Activated CD4-positive, alpha-beta T cell treated with anti-CD3 and anti-CD28 coated beads for 24 hours (primary cell): ENCODE measurements at regions not wholly inside any gene's neighbourhood (a gene's known extent, or its start where the extent isn't known, plus 50 kb on each side); places are given as distances from the start of the nearest gene placed in this dataset.
"Not testable (repeated sequence)": the region's sequence is repeated elsewhere in the genome, so short reads cannot be mapped to it uniquely, and the experiment has no call there.

Source experiments
- DNase-seq, 2 donors: peaks; one replicate each; pipeline ENCODE4 v3.0.0-alpha.2; 2020; ENCODE audit warnings: low read depth in 2 of 2

DNA sequence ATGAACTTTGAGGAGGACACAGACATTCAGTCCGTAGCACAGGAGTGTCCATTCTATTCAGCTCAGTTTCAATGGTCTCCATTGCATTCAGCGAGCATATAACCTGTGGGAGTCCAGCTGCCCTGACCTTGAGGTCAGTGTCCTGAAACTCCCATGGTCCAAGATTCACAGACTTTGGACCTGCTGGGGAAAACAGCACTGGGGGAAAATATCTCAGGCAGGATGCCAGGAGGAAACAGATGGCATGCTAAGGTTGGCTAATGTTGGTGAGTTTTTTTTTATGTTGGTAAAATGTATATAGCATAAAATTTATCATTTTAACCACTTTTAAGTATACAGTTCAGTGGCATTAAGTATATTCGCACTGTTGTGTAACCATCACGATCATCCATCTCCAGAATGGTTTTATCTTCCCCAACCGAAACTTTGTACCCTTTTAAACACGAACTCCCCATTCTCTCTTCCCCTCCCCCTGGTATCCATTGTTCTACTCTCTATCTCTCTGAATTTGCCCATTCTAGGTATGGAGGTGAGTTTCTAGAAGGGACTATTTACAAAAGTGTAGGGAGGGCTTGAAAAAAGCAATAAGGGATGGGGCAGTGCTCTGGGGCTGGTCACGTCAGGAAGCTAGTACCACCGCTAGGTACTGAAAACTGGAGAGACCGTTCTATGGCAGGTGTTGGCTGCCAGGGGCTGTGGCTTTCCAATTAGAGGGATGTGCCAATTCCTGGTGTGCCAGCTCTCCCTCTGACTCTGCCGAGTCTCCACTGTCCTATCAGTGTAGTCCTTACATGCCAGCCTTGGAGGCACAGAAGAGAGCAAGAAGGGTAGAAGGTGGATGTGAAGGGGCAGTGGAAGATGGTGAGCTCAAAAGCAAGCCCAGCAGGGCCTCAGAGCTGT, 85.3 kb downstream of the FOXD2 start:
- no peak for DNase-seq

DNA sequence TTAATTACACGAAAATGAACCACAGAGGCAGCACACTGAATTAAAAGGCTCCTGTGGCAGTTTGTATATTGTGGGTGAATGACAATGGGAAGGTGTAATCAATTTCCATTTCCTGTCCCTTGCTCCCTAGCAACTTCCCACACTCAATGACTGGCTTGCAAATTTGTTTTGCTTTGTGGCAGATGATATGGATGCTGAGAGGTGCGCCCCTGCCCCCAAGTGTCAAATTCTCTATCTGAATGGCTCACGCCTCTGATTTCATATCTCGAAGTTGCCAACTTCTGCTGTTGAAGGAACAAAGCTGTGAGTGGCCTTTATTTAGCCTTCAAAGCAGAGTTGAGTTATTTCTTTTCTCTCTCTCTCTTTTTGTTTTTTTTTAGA, 86.0 kb downstream of the FOXD2 start:
- no peak for DNase-seq

DNA sequence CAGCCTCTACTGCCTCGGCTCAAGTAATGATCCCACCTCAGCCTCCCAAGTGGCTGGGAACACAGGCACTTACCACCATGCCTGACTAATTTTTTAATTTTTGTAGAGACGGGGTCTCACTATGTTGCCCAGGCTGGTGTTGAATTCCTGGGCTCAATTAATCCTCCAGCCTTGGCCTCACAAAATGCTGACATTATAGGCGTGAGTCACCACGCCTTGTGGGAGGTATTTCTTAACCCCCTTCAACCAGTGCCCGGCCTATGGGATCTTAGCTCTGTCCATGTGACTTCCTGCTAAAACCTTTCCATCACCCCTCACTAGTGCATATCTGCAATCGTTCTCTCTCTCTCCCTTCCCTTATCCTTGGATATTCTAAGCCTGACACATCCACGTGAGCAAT, 86.4 kb downstream of the FOXD2 start:
- DNase-seq: no peak

DNA sequence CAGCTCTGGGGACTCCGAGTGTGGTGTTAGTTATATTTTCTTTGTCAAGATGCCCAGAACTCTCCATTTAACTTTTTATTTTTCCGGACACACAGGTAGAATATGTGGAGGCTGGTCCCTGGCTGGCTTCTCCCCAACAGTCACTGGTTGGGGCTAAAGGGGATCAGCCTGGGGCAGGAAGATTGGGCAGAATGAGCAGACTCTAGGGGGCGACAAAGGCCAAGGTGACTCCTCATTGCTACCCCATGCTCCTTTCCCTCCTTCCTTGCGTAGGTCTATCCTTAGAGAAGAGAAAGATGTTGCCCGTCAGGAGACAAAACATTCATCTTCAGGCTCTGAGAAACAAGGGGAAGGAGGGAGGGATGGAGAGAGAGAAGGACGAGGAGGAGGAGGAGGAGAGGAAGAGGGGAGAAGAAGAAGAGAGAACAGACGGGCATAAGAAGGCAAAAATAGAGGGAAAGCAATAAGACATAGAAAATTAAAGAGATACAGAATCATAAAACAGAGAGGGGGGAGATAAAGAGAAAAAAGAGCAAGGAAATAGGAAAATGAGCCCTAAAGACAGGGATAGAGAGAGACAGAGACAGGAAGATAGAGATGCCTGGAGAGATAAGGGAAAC, 89.9 kb downstream of the FOXD2 start:
- DNase-seq: no peak

DNA sequence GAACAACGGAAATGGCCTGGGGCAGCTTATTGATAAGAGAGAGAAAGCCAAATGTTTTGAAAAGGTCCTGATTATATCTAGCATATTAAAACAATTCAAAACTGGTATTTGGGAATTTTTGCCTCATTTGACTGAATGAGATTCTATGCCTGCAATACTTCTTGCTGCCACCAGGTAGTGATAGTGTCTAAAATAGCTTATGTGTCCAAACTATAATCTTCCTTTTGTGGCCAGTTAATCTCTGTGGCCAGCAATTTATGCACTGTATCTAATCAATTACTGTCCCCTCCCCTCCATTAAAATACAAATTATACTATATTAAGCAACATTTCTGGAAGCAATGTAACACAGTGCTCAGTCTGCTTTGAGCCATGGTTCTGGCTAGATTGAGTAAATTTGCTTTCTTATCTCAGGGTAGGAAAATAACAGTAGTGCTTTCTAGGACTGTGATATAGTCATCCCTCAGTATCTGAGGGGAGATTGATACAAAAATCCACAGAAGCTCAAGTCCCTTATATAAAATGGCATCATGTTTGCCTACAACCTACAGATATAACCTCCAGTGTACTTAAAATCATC, 91.8 kb downstream of the FOXD2 start:
- no peak for DNase-seq

DNA sequence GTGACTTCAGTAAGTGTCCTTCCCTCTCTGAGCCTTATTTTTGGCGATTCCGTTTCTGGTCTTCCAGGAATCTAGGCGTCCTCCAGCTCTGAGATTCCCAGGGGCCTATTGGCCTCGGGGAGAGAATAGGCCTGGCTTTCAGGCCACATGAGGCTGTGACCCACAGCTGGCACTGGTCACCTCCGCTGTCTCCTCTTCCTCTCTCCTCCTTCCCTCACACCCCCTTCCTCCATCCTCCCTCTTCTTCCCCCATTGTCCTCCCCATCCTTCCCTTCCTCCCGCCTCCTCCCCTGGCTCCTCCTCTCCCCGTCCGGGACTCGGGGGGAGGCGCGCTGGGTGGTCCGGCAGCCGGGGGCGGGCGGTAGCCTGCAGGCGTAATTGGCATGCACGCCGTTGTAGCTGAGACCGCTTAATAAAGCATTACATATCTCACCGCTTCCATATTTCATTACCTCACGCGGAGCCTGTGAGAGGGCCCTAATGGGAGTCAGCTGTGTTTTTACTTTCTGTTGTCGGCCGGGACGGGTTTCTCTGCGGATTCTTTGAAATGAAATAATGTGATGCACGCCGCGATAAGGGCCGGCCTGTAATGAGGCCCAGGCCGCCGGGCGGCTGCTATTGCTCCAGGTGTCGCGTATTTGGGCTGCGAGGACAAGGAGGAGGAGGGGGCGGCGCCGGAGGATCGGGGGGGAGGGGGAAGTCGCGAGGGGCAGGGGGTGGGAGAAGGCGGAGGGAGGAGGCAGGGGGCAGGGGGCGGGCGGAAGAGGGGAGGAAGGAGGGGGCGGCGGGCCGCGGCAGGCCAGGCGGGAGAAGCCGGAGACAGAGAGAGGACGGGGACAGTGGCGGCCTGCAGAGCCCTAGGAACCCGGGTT, 95.3 kb downstream of the FOXD2 start:
- DNase-seq: no peak

DNA sequence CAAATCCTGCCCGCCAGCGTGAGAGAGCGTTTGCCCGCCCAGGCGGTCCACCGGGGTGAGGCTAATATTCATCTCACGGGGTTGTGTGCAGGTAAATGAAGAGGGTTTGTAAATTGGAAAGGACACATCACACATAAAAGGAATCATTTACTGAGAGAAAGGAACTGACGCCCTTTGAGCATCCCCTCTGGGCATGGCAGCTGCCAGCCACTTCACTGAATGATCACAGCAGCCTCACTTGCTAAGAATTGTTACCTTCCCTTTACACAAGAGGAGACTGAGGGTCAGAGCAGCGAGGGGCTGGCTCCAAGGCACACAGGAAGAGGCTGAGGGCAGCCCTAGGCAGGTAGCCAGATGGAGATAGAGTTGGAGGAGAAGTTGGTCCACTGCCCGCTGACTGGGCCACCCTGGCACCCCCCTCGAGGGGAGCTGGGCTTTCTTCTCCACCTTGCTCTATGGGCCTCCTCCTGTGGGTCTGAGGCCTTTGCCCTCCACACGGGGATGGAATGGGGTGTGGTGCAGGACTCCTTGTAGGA, 96.0 kb downstream of the FOXD2 start:
- no peak for DNase-seq

DNA sequence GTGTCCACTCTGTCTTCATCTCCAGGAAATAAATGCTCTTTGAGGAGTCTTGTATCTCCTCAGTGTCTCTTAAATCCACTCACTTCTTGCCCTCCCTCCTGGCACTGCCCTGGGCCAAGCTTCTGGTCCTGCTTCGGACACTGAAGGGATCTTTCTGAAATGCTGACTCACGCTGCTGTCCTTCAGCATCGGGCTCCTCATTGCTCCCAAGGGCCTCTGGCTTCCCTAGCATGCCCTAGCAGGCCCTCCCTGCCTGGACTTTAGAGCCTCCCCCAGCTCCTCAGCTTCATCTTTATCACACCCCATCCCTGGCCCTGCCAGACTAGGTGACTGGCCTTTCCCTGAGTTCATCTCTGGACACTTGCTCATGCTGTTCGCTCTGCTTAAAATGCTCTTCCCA, 96.6 kb downstream of the FOXD2 start:
- no peak for DNase-seq

DNA sequence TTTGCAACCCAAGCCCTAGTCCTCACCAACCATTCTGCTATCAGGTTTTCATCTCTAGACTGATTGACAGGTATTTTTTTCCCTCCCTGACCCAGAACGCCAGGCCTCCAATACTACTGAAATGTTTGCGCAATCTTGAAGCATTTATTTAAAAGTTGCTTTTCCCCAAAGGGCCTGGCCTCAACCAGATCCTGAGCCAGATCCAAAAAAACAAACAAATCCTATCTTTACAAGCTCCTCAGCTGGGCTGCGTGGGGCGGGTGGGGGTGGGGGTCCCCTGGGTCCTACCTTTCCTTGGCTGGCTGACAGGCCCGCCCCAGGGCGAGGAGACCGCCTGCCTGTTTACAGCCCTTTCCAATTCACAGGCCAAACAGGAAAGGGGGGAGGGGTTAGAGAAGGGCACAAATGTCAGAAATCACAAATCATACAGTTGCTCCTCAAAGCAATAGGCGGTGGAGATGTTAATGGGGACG, 98.8 kb downstream of the FOXD2 start:
- no peak for DNase-seq

DNA sequence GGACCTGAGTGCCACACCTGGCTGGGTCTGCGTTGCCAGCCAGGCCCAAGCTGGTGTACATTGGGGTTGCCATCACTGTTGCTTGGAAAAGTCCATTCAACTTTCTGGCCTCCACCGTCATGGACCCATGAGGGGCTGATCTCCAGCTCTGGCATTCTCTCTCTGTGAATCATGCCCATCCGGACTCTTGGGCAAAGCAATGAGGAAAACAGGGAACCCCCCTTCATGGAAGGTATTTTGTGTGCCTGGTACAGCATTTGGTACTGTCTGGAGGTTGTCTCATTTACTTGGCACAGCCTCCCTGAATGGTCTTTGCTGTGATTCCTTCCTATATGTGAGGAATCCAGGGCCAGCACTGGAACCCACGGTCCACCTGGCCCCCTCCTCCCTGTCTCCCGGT, 99.4 kb downstream of the FOXD2 start:
- DNase-seq: no peak

DNA sequence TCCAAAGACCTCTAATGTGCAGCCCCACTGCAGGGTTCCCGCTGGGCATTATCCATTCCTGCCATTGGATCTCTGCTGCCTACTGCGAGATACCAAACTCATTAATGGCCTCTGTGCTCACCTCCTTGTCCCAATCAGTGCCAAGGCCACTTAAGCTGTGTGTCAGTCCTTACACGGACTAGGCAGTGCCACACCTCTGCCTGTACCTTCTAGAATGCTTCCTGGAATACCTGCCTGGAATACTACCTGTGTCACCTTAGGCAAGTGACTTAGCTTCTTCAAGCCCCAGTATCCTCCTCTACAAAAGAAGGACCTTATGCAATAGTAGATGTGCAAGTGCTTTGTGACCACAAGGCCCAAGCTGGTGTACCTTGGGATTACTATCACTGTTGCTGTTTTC, 100.1 kb downstream of the FOXD2 start:
- DNase-seq: no peak

DNA sequence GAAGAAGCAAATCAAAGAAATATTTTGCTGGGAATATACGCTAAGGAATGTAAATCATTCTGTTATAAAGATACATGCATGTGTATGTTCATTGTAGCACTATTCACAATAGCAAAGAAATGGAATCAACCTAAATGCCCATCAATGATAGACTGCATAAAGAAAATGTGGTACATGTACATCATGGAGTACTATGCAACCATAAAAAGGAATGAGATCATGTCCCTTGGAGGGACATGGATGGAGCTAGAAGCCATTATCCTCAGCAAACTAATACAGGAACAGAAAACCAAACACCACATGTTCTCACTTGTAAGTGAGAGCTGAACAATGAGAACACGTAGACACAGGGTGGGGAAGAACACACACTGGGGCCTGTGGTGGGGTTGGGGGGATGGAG, 100.7 kb downstream of the FOXD2 start:
- DNase-seq: not testable (repeated sequence)

DNA sequence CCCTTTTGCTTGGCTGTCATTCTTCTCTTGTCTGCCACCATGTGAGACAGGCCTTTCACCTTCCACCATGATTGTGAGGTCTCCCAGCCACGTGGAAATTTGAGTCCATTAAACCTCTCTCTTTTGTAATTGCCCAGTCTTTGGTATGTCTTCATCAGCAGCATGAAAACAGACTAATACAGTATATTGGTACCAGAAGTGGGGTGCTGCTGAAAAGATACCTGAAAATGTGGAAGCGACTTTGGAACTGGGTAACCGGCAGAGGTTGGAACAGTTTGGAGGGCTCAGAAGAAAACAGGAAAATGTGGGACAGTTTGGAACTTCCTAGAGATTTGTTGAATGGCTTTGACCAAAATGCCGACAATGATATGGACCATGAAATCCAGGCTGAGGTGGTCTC, 103.9 kb downstream of the FOXD2 start:
- not testable (repeated sequence) for DNase-seq

DNA sequence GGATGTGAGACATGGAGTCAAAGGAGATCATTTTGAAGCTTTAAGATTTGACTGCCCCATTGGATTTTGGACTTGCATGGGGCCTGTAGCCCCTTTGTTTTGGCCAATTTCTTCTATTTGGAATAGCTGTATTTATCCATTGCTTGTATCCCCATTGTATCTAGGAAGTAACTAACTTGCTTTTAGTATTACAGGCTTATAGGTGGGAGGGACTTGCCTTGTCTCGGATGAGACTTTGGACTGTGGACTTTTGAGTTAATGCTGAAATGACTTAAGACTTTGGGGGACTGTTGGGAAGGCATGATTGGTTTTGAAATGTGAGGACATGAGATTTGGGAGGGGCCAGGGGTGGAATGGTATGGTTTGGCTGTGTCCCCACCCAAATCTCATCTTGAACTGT, 105.2 kb downstream of the FOXD2 start:
- not testable (repeated sequence) for DNase-seq

DNA sequence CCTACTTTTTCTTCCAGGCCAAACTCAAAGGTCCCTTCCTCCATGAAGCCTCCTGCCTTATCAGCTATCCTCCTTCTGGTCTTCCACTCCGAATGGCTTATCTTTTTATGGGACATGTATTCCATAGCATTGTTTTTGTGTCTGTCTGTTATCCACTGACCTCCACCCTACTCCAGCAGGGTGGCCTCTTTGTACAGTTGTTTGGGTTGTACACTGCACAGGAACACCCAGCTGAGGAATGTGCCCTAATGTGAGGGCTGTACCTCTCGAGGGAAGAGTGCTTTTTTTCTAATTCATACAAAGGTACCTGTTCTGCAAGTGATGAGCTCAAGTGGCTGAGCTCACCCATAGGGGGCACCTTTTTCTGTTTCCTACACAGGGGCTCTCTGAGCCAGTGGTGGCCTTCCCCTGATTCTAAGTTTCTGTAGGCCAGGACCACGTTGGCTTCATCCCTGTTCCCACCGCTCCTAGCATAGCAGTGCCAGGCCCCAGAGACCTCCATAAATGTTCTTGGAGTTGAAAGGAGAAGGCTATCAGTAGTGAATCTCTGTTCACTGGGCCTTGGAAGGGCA, 108.2 kb downstream of the FOXD2 start:
- DNase-seq: no peak

DNA sequence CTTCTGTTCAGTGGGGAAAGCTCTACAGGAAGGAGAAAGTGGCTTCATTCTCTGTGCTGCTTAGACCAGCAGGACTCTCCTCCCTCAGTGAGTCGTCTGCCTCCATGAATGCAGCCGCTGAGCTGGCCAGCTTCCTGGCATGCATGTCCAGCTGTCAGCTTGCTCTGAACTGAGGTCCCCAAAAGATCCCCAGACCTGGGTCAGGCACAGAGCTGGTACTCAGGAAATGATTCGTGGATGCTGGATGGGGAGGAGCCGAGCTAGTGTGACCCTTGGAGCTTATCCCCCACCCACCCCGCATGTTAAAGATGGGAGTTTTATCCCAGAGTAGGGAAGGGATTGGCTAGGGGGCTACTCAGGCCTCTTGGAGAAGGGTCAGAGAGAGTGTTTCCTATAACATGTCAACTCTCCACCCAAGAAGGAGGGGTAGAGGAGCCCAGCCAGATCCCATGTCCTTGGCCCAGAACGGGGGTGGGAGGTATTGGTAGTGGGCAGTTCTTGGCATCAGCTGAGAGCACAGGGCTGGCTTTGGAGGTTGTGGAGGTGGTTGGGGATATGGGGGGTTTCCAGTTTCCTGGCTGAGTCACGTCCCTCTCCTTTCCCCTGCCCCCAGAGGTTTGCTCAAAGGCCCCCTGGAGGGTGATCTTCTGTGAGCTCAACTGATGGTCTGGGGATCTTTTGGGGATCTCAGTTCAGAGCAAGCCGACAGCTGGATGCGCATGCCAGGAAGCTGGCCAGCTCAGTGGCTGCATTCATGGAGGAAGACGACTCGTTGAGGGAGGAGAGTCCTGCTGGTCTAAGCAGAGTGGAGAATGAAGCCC, 110.1 kb downstream of the FOXD2 start:
- DNase-seq: no peak

DNA sequence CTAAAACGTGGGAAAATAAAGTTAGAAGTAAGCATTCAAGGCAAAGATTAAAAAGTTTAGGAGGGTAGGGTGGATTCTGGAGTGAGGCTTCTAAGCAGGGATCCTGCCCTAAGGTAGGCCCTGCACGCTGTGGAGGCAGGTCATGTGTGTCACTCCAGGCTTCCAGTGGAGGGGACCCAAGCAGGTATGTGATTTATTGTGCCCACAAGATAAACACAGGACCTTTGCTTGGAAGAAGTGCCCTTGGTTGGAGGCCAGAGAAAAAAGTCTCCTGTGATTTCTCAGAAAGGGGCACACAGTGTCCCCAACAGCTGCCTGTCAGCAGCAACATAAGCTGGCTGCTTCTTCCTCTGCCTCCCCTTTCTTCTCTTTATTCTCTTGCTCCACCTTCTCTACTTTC, 110.8 kb downstream of the FOXD2 start:
- no peak for DNase-seq

DNA sequence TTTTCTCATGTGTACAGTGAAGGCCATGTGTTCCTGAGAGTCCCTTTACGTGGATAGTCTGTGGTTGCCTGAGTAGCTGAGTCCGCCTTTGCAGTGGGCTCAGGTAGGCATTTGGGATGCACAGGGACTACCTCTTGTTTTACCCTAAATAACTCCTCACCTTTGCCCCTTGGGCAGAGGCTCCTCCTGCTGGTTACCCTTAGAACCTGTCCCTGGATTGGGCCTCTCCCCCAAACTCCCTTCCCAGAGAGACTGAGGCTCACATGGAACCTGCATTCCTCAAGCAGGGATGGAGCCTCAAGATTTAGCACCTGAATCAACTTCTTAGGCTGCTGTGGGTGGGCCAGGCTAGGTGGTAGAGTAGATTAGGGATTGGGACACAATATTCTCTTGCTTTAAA, 111.7 kb downstream of the FOXD2 start:
- no peak for DNase-seq

DNA sequence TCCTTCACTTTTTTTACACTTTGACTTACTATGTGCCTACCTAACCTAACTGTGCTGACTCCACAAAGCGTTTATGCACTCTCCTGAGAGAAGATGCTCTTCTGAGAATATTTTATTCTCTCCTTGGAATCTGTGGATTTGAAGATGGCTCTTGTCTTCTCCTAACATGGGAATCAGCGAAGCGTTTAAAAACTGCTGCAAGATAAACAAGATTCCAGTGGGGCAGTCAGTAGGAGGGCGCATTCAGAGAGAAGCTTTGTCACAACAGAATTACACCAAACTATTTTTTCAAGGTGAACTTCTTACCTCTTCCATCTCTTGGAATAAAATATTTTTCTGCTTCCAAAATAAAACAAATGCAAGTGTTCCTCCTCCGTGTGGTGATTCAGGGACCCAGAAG, 113.1 kb downstream of the FOXD2 start:
- no peak for DNase-seq

DNA sequence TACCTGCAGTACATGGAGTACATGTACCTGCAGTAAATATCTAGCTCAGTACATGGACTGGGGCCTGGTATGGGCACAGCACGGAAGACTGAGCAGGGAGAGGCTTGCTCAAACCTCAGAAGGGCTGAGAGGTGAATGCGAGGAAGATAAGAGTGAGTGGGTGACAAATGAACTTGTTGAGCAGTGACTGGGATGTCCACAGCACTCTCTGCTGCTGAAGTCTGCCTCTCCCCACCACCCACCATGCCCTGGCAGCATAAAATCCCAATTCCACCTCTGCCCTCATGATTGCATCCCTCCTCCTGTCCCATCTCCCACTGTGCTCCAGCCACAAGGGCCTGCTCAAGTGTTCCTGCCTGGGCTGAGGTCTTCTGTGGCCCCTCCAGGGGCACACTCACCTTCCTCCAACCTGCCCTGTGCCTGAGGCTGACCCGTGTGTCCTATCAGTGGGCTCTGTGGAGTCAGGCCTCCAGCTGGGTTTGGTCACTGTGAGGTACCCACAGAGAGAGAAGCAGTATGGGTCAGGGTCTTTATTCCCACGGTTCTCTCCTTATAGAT, 114.2 kb downstream of the FOXD2 start:
- no peak for DNase-seq
